HFF-Myc (cell line): ENCODE measurements at regions not wholly inside any gene's neighbourhood (a gene's known extent, or its start where the extent isn't known, plus 50 kb on each side); places are given as distances from the start of the nearest gene placed in this dataset.
A peak's percentile ranks its signal among the peaks of the same experiment; 100 is the strongest.
"Not testable (repeated sequence)": the region's sequence is repeated elsewhere in the genome, so short reads cannot be mapped to it uniquely, and the experiment has no call there.

Source experiments
- DNase-seq: peaks from one replicate; pipeline ENCODE4 v3.0.0-alpha.2; 2011; ENCODE audit warnings: low read depth; ENCODE audit errors: extremely low read depth
- H3K4me3 ChIP-seq: replicated peaks from 2 replicates; pipeline ENCODE4 v1.5.1; 2011; ENCODE audit warnings: low read depth, mild to moderate bottlenecking, control low read depth, low read length
- TF ChIP-seq, protein P1 (sequence below): IDR thresholded peaks from 2 replicates; pipeline ENCODE4 v1.5.1; 2012; ENCODE audit warnings: mild to moderate bottlenecking, low read depth, low read length, control low read depth; ENCODE audit errors: missing control alignments

DNA sequence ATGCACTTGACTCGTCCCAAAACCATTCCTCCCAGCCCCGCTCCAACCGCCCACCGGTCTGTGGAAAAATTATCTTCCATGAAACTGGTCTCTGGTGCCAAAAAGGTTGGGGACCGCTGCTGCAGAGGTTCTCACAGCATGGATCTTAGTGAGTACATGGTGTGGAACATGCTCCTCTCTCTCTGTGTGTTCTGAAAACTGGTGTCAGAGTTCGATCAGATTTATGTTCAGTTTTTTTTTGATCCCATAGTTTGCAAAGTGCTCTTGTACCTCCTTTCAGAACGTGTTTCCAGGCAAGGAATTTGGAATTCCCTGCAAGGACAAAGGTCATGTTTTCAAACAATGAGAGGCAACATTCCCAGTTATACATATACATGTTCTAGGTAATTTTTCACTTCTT is 61.2 kb upstream of the FAM171A1 start:
- TF ChIP-seq, protein P1, sequence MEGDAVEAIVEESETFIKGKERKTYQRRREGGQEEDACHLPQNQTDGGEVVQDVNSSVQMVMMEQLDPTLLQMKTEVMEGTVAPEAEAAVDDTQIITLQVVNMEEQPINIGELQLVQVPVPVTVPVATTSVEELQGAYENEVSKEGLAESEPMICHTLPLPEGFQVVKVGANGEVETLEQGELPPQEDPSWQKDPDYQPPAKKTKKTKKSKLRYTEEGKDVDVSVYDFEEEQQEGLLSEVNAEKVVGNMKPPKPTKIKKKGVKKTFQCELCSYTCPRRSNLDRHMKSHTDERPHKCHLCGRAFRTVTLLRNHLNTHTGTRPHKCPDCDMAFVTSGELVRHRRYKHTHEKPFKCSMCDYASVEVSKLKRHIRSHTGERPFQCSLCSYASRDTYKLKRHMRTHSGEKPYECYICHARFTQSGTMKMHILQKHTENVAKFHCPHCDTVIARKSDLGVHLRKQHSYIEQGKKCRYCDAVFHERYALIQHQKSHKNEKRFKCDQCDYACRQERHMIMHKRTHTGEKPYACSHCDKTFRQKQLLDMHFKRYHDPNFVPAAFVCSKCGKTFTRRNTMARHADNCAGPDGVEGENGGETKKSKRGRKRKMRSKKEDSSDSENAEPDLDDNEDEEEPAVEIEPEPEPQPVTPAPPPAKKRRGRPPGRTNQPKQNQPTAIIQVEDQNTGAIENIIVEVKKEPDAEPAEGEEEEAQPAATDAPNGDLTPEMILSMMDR = no peak
- no peak overlapping the region for H3K4me3 ChIP-seq
- DNase-seq = no peak

DNA sequence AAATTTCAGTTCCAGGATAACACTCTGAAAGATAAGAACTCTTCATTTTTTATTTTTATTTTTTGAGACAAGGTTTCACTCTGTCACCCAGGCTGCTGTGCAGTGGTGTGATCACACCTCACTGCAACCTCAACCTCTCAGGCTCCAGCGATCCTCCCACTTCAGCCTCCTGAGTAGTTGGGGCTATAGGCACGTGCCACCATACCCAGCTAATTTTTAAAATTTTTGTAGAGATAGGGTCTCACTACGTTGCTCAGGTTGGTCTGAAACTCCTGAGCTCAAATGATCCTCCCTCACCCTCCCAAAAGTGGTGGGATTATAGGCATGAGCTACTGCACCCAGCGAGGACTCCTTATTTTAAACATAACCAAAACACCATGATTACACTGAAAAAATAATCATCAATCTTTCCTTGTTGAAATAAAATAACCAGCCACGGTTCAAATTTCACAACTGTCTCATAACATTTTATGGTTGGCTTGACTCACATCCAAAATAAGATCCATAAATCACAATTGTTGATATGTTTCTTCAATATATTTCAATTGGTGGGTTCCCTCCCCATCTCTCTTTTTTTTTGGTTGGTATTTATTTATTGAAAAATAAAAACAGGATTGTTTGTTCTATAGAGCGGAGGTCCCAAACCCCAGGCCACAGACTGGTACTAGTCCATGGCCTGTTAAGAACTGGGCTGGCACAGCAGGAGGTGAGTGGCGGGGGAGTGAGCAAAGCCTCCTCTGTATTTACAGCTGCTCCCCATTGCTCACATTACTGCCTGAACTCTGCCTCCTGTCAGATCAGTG is 60.1 kb upstream of the FAM171A1 start:
- no peak overlapping the region for H3K4me3 ChIP-seq
- DNase-seq = no peak
- TF ChIP-seq, protein P1 = no peak

- no peak overlapping the region for H3K4me3 ChIP-seq
- TF ChIP-seq, protein P1 = no peak
These were observed 57.6 kb upstream of the FAM171A1 start for GRCh38 chr10:15428681-15429080.

GRCh38 chr10:15427843-15428414 is 56.8 kb upstream of the FAM171A1 start:
- H3K4me3 ChIP-seq = no peak overlapping the region
- DNase-seq = peak; percentile 46
- TF ChIP-seq, protein P1 = peak; percentile 42

More at GRCh38 chr10:15428681-15429080, 57.6 kb upstream of the FAM171A1 start:
- DNase-seq = no peak

GRCh38 chr10:15426558-15426957 is 55.5 kb upstream of the FAM171A1 start:
- no peak overlapping the region for H3K4me3 ChIP-seq
- DNase-seq = no peak
- TF ChIP-seq, protein P1 = no peak

DNA sequence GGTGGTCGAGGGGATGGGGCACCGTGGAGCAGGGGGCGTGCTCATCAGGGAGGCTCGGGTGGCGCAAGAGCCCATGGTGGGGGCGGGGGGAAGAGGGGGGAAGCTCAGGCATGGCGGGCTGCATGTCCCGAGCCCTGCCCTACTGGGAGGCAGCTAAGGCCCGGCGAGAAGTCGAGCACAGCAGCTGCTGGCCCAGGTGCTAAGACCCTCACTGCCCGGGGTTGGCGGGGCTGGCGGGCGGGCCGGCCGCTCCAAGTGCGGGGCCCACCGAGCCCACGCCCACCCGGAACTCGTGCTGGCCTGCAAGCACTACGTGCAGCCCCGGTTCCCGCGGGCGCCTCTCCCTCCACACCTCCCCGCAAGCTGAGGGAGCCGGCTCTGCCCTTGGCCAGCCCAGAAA is 55.0 kb upstream of the FAM171A1 start:
- H3K4me3 ChIP-seq = no peak overlapping the region
- no peak for DNase-seq
- TF ChIP-seq, protein P1 = no peak

- not testable (repeated sequence) for DNase-seq, H3K4me3 ChIP-seq
These were observed 50.8 kb upstream of the FAM171A1 start for GRCh38 chr10:15421875-15422274.
